T-helper 1 cell treated with Interleukin-12 subunit alpha and Interleukin-12 subunit beta and Interleukin-4 antibody, amounts not matched to agents 30 ng/mL and 1 ng/mL, for 36 hours (primary cell): ENCODE measurements at regions not wholly inside any gene's neighbourhood (a gene's known extent, or its start where the extent isn't known, plus 50 kb on each side); places are given as distances from the start of the nearest gene placed in this dataset.
"Not testable (repeated sequence)": the region's sequence is repeated elsewhere in the genome, so short reads cannot be mapped to it uniquely, and the experiment has no call there.

ENCODE experiments used
- intact Hi-C: fragments of 100-400 bp; cut with micrococcal nuclease; formaldehyde crosslinking; loops from one replicate; pipeline ENCODE4 v1.15.1; 2024

- intact Hi-C loops: no loop called here
Observed at GRCh38 chr3:20563985-20564384, 378.0 kb upstream of the SGO1 start.

GRCh38 chr3:20563251-20563650 lies 377.2 kb upstream of the SGO1 start:
- intact Hi-C loops: no loop called here

GRCh38 chr3:20561166-20561565 lies 375.2 kb upstream of the SGO1 start:
- intact Hi-C loops: no loop called here

- intact Hi-C loops: not testable (repeated sequence)
Observed at GRCh38 chr3:20560446-20560845, 374.4 kb upstream of the SGO1 start.

GRCh38 chr3:20558161-20558560 lies 372.2 kb upstream of the SGO1 start:
- intact Hi-C loops: no loop called here

- intact Hi-C loops: no loop called here
Observed at GRCh38 chr3:20556661-20557060, 370.7 kb upstream of the SGO1 start.

GRCh38 chr3:20552605-20553275 lies 366.7 kb upstream of the SGO1 start:
- intact Hi-C loops: no loop called here

GRCh38 chr3:20547361-20548269 lies 361.6 kb upstream of the SGO1 start:
- intact Hi-C loops: not testable (repeated sequence)

GRCh38 chr3:20546636-20547035 lies 360.6 kb upstream of the SGO1 start:
- intact Hi-C loops: no loop called here

GRCh38 chr3:20543535-20544226 lies 357.7 kb upstream of the SGO1 start:
- intact Hi-C loops: no loop called here

GRCh38 chr3:20540066-20540465 lies 354.1 kb upstream of the SGO1 start:
- intact Hi-C loops: no loop called here

GRCh38 chr3:20539666-20540065 lies 353.7 kb upstream of the SGO1 start:
- intact Hi-C loops: no loop called here

- intact Hi-C loops: no loop called here
Observed at GRCh38 chr3:20537234-20537633, 351.2 kb upstream of the SGO1 start.

GRCh38 chr3:20529911-20530310 lies 343.9 kb upstream of the SGO1 start:
- intact Hi-C loops: no loop called here

- intact Hi-C loops: no loop called here
Observed at GRCh38 chr3:20528180-20528770, 342.3 kb upstream of the SGO1 start.

- intact Hi-C loops: no loop called here
Observed at GRCh38 chr3:20527368-20527767, 341.4 kb upstream of the SGO1 start.

GRCh38 chr3:20524328-20524727 lies 338.3 kb upstream of the SGO1 start:
- intact Hi-C loops: no loop called here

- intact Hi-C loops: no loop called here
Observed at GRCh38 chr3:20523293-20523692, 337.3 kb upstream of the SGO1 start.

GRCh38 chr3:20517316-20517715 lies 331.3 kb upstream of the SGO1 start:
- intact Hi-C loops: not testable (repeated sequence)

GRCh38 chr3:20516311-20516710 lies 330.3 kb upstream of the SGO1 start:
- intact Hi-C loops: no loop called here

- intact Hi-C loops: no loop called here
Observed at GRCh38 chr3:20515834-20516233, 329.8 kb upstream of the SGO1 start.
